DND-41 (cell line): ENCODE measurements at regions not wholly inside any gene's neighbourhood (a gene's known extent, or its start where the extent isn't known, plus 50 kb on each side); places are given as distances from the start of the nearest gene placed in this dataset.

ENCODE experiments used
- CTCF ChIP-seq: IDR thresholded peaks from 2 replicates; pipeline ENCODE4 v1.5.1; 2012; ENCODE audit warnings: borderline replicate concordance, low read length, moderate library complexity, mild to moderate bottlenecking; ENCODE audit not compliant: poor library complexity, severe bottlenecking; ENCODE audit errors: extremely low read depth
- EZH2 ChIP-seq: IDR thresholded peaks from 3 replicates; pipeline ENCODE4 v1.6.1; 2012; ENCODE audit warnings: borderline replicate concordance, low read depth, mild to moderate bottlenecking, moderate library complexity, low read length, inconsistent platforms; ENCODE audit not compliant: severe bottlenecking

GRCh38 chr9:92180669-92181181, 65.5 kb upstream of the SPTLC1 start:
- TF ChIP-seq EZH2 (no peak), CTCF (no peak)
